ENCODE measurements at regions not wholly inside any gene's neighbourhood (a gene's known extent, or its start where the extent isn't known, plus 50 kb on each side); places are given as distances from the start of the nearest gene placed in this dataset.

- no peak overlapping the region for H3K4me3 ChIP-seq (ENCODE audit: low read depth, low read length)
- TF ChIP-seq CTCF (IDR thresholded peaks at IDR 0.05; ENCODE audit: insufficient read depth, low read length), result no peak
- no peak for DNase-seq (ENCODE audit: low read depth)
Measured at GRCh38 chr9:134223091-134223490, 58.7 kb upstream of the RNU6ATAC start.

GRCh38 chr9:134223591-134224122 is 59.3 kb upstream of the RNU6ATAC start:
- no peak for TF ChIP-seq CTCF (IDR thresholded peaks at IDR 0.05; ENCODE audit: insufficient read depth, low read length)
- DNase-seq (ENCODE audit: low read depth), result no peak
- H3K4me3 ChIP-seq (ENCODE audit: low read depth, low read length), result no peak overlapping the region

- DNase-seq (ENCODE audit: low read depth), result no peak
- TF ChIP-seq CTCF (IDR thresholded peaks at IDR 0.05; ENCODE audit: insufficient read depth, low read length), result no peak
- H3K4me3 ChIP-seq (ENCODE audit: low read depth, low read length), result no peak overlapping the region
Measured at GRCh38 chr9:134224127-134224526, 59.8 kb upstream of the RNU6ATAC start.

- H3K4me3 ChIP-seq (ENCODE audit: low read depth, low read length), result no peak overlapping the region
- no peak for DNase-seq (ENCODE audit: low read depth)
- TF ChIP-seq CTCF (IDR thresholded peaks at IDR 0.05; ENCODE audit: insufficient read depth, low read length), result no peak
Measured at GRCh38 chr9:134224567-134225093, 60.3 kb upstream of the RNU6ATAC start.

- DNase-seq (ENCODE audit: low read depth), result no peak
- TF ChIP-seq CTCF (IDR thresholded peaks at IDR 0.05; ENCODE audit: insufficient read depth, low read length), result no peak
- no peak overlapping the region for H3K4me3 ChIP-seq (ENCODE audit: low read depth, low read length)
Measured at GRCh38 chr9:134225186-134225585, 60.8 kb upstream of the RNU6ATAC start.

- TF ChIP-seq CTCF (IDR thresholded peaks at IDR 0.05; ENCODE audit: insufficient read depth, low read length), result no peak
- no peak for DNase-seq (ENCODE audit: low read depth)
- no peak overlapping the region for H3K4me3 ChIP-seq (ENCODE audit: low read depth, low read length)
Measured at GRCh38 chr9:134225816-134226215, 61.5 kb upstream of the RNU6ATAC start.
